GM11168 (cell line): ENCODE measurements at regions not wholly inside any gene's neighbourhood (a gene's known extent, or its start where the extent isn't known, plus 50 kb on each side); places are given as distances from the start of the nearest gene placed in this dataset.

Experiments used
- in situ Hi-C: fragments of 300-500 bp; cut with MboI; formaldehyde crosslinking; loops from one replicate; pipeline ENCODE4 v1.12.0; 2022; ENCODE audit warnings: low sequenced_read_pairs; ENCODE audit not compliant: unreplicated experiment

DNA sequence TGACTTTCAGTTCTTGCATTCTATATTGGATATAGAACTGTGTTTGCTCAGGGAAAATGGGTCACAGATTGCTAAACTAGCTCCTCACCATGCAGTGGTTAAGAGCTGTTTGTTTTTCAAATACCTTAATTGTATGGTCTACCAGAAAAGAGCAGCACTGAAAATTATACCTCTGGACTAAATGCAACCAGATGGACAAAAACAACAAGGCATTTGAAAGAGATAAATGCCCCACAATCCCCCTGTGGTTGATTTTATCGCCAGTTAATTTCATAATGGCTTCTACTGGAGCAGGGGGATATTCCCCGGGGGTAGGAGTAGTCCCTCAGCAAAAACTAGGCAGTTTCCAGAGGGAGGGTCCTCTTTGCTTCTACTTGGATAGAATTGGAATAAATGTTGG is 267.9 kb upstream of the TNP1 start:
- in situ Hi-C loops = no loop called here

- in situ Hi-C loops = no loop called here
Measured at GRCh38 chr2:217125014-217125413, 265.1 kb upstream of the TNP1 start.

DNA sequence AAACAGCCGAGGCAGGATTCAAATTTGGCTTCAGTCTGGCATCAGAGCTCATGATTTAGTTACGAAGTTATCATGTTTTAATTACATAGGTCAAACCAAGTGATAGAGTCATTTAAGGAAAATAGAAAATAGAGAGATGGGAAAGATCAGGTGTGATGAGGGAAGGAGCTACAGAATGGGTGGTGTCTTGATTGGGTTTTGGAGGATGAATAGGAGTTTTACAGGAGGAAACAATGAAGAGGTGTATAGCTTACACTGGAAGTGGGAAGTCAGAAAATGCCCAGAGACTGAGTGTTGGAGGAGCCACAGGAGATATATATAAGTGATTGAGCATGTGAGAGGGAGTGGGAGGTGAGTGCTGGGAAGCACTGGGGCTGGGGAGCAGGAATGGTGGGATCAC is 264.2 kb upstream of the TNP1 start:
- in situ Hi-C loops = no loop called here

DNA sequence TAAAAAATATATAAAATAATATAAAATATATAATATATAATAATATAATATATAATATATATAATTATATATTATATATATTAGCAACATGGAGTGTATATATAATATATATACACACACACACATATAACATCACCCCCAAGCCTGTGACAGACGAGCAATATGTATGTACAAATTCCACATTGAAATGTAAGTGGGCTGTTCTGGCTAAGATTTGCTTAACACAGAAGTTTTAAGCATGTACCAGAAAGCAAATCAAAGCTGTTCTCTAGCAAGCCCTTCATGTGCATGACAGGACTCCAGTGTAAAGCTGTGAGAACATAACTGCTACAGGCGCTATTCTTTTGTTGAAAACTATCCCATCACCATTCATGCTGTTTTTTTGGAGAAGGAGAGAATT is 261.7 kb upstream of the TNP1 start:
- in situ Hi-C loops = no loop called here

- in situ Hi-C loops = no loop called here
Measured at GRCh38 chr2:217120429-217120828, 260.6 kb upstream of the TNP1 start.

DNA sequence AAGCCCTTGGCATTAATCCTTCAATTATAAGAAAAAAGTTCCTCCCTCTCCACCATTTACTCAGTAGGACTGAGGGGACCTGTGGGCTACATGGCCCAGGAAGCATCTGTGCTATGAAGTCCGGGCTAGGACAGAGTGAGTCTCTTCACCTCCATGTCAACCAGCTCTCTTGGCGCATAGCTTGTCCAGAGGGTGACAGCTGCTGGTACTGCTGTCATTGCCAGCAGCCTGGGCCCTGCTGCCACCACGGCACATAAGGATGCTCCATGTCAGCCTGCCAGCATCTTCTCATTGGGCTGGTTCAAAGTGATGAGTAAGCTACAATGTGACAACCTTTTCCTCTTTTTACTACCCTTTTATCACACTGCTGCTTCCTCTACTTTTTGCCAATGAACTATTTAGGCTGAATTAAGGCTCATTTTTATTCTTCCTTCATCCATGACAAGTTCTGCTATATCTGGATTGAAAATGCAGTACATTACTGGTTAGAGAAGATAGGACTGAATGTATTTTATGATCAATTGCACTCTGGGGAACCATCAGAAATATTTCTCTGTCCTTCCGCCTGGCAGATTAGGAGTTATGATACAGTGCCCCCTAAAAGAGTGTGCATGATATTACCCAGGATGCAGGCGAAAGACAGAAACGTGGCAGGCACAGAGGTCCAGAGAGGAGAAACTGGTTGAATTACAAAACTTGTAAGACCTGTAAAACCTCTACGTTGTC is 258.9 kb upstream of the TNP1 start:
- in situ Hi-C loops = no loop called here

GRCh38 chr2:217117523-217117922 is 257.7 kb upstream of the TNP1 start:
- in situ Hi-C loops = no loop called here

- in situ Hi-C loops = no loop called here
Measured at GRCh38 chr2:217116610-217117009, 256.7 kb upstream of the TNP1 start.

DNA sequence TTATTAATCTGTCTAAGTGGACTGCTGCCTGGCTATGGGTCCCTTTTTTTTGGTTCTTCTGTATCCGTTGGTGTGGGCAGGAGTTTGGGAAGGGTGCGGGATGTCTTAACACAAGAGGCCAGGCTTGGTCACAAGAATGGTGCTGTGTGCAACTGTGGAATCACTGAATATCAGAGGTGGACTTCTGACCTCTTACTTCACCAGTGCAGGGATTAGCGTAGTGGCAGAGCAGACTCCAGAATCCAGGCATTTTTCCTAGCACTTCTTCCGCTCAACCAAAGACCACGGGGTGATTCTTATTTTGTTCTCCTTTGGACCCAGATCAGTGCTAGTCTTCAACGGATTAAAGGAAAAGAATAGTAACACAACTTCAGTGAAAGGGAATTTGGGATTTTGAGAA is 254.3 kb upstream of the TNP1 start:
- in situ Hi-C loops = no loop called here

DNA sequence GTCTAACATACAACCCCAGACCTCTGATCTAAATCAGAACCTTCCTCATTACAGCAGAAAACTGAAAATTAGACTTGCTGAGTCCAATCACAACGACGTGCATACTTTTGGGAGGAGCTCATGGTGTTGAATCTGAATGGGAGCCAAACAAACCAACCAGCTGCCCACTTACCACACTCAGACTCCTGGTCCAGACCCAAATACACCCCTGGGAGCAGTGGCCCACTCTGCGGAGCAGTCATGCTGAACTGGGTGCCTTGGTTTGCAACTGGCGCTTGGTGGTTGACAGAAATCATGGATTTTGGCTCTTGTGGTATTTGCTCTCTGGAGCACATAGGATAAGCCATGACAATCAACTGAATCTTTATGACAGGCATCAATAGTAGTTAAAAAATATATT is 253.6 kb upstream of the TNP1 start:
- in situ Hi-C loops = no loop called here

GRCh38 chr2:217110550-217110949 is 250.7 kb upstream of the TNP1 start:
- in situ Hi-C loops = no loop called here

- in situ Hi-C loops = no loop called here
Measured at GRCh38 chr2:217108575-217109027, 248.7 kb upstream of the TNP1 start.

DNA sequence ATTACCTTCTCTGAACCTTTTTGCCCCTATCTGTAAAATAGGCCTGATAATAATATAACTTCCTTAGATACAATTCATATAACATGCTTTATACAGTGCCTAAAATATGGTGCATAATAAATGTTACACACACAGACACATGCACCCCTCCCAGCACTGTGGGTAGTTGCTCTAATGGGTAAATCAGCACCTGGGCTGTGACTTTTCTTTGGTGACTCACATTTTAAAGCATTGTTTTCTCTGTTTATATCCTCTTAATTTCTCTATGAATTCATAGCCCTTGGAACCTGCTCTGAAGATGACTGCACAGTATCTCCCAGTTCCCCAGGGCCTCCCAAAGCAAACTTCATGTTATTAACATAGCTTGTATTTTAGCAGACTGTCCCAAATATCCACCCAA is 248.2 kb upstream of the TNP1 start:
- in situ Hi-C loops = no loop called here

DNA sequence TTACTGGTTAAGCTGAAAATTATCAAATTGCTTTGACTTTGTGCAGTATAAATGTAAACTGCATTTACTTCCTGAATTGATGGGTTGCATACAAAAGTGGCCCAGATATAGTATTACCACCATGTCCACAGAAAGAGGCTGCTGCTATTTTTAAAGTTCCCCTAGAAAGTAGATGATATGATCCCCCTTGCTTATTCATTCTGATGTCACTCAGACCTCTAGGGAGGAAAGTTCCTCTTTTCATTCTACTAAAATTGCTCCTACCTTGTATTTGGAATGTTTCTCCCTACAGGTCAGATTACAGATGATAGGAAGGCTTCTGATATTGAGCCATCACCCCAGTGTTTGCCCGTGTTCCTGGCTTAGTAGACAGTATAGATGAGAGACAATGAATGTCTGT is 247.6 kb upstream of the TNP1 start:
- in situ Hi-C loops = no loop called here

DNA sequence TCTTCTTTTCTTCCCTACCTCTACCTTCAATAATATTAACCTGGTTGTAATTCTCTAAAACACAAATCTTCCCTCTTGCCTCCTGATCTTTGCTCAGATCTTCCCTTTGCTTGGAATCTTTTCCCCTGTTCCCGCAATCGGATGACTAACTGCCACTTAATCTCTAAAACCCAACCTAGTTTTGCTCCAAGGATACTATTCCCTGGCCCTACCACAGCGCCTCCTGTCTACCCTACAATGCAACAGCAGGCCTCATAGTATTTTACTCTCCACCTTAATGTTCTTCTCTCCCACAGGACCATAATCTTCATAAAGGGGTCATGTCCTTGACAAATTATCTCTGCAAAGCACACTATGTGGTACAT is 246.8 kb upstream of the TNP1 start:
- in situ Hi-C loops = no loop called here

DNA sequence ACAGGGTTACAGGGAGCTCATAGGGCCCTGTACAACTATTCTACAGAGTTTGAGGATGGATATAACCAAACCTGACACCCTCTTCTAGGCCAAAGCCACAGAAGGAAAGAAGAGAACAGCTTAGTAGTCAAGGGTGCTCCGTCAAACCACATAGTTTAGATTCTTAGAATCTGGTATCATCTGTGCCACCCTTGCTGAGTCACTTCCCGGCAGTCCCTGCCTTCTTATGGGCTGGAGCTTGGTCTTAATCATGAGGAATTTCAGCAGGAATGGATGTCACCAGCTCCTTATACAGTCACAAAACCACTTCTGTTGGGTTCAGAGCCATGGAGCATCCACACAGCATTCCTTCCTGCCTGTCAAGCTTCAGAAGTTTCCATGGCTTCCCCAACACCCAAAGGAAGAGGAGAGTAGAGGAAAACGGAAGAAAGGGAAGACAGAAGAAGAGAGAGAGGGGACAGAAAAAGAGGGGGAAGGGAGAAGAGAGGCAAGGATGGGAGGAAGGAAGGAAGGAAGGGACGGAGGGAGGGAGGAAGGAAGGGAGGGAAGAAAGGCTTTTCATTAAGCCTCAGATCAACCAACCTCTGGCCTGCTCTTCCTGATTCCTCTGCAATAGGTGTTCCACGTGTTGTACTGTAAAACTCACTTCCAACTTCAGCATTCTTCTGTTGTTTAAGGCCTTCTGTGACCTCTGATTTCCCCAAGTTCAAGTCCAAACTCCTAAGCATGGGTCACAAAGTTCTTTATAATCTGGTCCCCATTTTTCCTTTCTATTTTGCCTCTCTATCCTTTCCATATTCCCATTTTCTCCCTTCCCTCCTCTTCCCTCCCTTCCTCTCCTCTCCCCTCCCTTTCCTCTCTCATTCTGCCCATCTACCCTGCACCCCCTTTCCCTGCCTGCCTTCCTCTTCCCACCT is 246.1 kb upstream of the TNP1 start:
- in situ Hi-C loops = no loop called here

DNA sequence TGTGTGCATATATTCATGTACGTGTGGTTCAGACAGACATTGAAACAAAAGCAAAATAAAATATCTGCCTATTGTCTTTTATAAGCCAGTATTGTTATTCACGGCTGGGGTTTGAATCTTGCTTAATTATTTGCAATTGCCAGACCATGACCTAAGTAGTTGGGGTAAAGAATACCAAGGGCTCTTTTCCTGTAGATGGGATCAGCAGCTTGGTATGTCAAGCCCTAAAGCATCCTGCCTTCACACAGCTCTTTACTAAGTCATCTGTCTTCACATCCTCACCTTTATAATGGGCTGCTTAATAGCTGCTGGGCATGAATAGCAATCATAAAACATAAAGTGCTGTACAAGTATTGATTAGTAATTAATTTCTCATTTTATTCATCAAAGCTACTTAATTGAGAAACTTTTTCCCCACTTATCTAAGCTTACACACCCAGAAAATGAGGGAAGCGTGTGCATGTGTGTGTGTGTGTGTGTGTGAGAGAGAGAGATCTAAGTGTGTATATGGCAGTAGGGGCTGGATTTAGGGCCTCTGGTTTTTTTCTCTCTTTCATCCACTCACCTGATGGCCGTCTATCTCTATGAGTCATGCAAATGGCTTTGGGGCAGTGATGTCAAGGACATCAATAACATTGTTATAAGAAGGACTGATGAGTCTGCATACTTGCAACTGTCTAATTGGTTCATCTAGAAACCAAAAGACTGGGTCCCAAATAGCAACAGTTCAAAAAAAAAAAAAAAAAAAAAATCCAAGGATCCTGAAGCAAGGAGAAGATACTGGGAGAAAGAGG is 244.1 kb upstream of the TNP1 start:
- in situ Hi-C loops = no loop called here

DNA sequence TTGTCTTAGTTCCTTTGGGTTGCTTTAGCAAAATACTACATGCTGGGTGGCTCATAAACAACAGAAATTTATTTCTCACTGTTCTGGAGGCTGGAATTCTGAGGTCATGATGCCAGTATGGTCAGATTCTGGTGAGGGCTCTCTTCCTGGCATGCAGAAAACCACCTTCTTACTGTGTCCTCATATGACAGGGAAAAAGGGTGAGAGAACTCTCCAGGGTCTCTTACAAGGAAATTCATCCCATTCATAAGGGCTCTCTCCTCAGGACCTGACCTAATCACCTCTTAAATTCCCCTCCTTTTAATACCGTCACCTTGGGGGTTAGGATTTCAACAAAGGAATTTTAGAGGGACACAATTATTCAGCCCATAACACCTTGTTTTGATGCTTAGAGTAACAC is 243.1 kb upstream of the TNP1 start:
- in situ Hi-C loops = no loop called here

DNA sequence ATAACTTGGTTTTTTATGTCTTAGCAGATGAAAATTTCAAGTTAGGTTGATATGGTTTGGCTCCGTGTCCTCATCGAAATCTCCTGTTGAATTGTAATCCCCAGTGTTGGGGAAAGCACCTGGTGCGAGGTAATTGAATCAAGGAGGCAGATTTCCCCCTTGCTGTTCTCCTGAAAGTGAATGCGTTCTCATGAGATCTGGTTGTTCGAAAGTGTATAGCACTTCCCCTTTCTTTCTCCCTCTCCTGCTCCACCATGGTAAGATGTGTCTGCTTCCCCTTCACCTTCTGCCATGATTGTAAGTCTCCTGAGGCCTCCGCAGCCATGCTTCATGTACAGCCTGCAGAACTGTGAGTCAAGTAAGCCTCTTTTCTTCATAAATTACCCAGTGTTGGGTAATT is 242.1 kb upstream of the TNP1 start:
- in situ Hi-C loops = no loop called here

DNA sequence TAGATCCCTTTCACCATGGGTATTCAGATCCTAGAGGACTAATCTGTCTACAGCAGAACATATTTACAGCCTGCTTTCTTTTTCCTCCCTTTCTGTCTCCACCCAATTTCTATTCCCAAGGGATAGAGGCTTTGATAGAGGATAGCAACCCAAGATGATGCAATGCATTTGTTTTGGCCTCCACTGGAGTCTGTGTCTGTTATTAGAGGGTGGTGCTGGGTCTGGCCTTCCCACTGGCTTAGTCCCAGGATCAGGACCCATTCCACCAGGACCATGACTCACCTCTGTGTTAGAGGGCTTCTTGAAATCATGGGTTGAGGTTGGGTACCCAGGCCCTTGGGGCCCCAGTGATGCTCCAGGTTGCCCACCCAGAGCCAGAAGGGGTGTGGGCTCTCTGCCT is 239.7 kb upstream of the TNP1 start:
- in situ Hi-C loops = no loop called here

DNA sequence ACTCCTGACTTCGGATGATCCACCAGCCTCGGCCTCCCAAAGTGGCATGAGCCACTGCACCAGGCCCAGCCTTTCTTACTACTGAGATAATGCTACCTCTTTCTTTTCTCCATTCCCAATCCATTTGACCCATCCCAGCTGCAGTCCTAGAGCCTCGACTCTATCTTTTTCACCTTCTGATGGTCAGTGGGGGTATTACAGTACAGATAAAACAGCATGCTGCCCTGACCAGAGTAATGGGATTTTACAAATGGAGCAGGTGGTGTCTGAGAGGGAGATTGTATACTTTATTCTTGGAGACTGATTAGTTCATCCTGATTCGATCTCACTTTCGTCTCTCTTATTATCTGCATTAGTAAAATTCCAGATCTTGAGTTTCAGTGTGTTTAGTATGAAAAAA is 238.6 kb upstream of the TNP1 start:
- in situ Hi-C loops = no loop called here
